Heart right ventricle (tissue), 16 donors: ENCODE measurements at regions not wholly inside any gene's neighbourhood (a gene's known extent, or its start where the extent isn't known, plus 50 kb on each side); places are given as distances from the start of the nearest gene placed in this dataset.
"Not testable (repeated sequence)": the region's sequence is repeated elsewhere in the genome, so short reads cannot be mapped to it uniquely, and the experiment has no call there.

Source experiments
- ATAC-seq, 8 donors: fragments of 200-7000 bp; cut with Tn5 transposase; one replicate each; pipeline ENCODE4 v1.9.1; 2020; ENCODE audit warnings: mild to moderate bottlenecking in 8 of 8, moderate library complexity in 8 of 8, moderate number of reproducible peaks in 1 of 8
- DNase-seq, 2 donors: peaks; one replicate each; pipeline ENCODE4 v3.0.0-alpha.2; 2020
- H3K27ac ChIP-seq, 10 donors: fragments of 200-600 bp; sonication (generic) in 2 of 10; one replicate each; pipeline versions ENCODE4 v1.5.0 to v1.8.0; 2020 to 2022; ENCODE audit warnings: mild to moderate bottlenecking in 3 of 10
- H3K27me3 ChIP-seq, 7 donors: fragments of 200-600 bp; one replicate each; pipeline ENCODE4 v1.8.0; 2021 to 2022; ENCODE audit warnings: mild to moderate bottlenecking in 2 of 7
- H3K36me3 ChIP-seq, 9 donors: fragments of 200-600 bp; sonication (generic) in 1 of 9; one replicate each; pipeline versions ENCODE4 v1.5.0 to v1.8.0; 2020 to 2022; ENCODE audit warnings: mild to moderate bottlenecking in 2 of 9
- H3K4me1 ChIP-seq, 9 donors: fragments of 200-600 bp; sonication (generic) in 1 of 9; one replicate each; pipeline versions ENCODE4 v1.5.0 to v1.8.0; 2020 to 2022; ENCODE audit warnings: mild to moderate bottlenecking in 4 of 9
- H3K4me3 ChIP-seq, 10 donors: fragments of 200-600 bp; sonication (generic) in 2 of 10; one replicate each; pipeline versions ENCODE4 v1.5.0 to v1.8.0; 2020 to 2022; ENCODE audit warnings: mild to moderate bottlenecking in 7 of 10, moderate library complexity in 2 of 10
- H3K9me3 ChIP-seq, 11 donors: fragments of 200-600 bp in 10 of 11; sonication (generic) in 2 of 11; one replicate each; pipeline versions ENCODE4 v1.5.0 to v1.8.0; 2013 to 2022; ENCODE audit warnings: mild to moderate bottlenecking in 2 of 11, control low read depth in 1 of 11, moderate library complexity in 1 of 11
- CTCF ChIP-seq, 9 donors: fragments of 200-600 bp; sonication (generic) in 2 of 9; IDR thresholded peaks; one replicate each; pipeline versions ENCODE4 v1.5.0 to v1.8.0; 2021 to 2022; ENCODE audit warnings: antibody characterized with exemption in 9 of 9, mild to moderate bottlenecking in 5 of 9, moderate library complexity in 1 of 9
- WGBS, 2 donors: extraction: QIAGEN DNeasy Blood & Tissue Kit; methylation state at CpG; one replicate each; pipeline ENCODE4 v1.1.7; 2013; ENCODE audit warnings: inconsistent platforms in 1 of 2; 5-methylcytosine and 5-hydroxymethylcytosine counted together
- intact Hi-C, 10 donors: fragments of 100-400 bp; cut with DNase I; formaldehyde crosslinking; loops; one replicate each; pipeline versions ENCODE4 v1.11.1 to v1.14.2; 2022
- donor health status: Arrhythmogenic right ventricular cardiomyopathy.
- donor health status: ischemic (EF 13 %, LVEDD 7.1; RV severe dilation, severe dysfunction).
- donor health status: healthy with polysubstance abuse.
- donor health status: DM: no; HTN: yes; CAD: no.
- donor health status: DM: no; HTN: no; CAD: no.
- donor health status: ischemic (EF 25% LVEDD 6.9; RV normal size, moderate dysfunction).
- donor health status: ischemic (EF 25% LVEDD 5.7; RV mildly dilated, moderate dysfunction).
- donor health status: healthy.
- donor health status: DM: yes; HTN: yes; CAD: no.
- donor health status: Ischemic cardiomyopathy.
- donor health status: ischemic (EF 35%, LVEDD 5.7; RV mildly dilated, moderate dysfunction).
- donor health status: nonischemic (EF 11% LVEDD 7.7; RV severe dilation, severe dysfunction).
- donor health status: DM: yes; HTN: yes; CAD: no.
- donor health status: PGD.
- donor health status: ischemic (EF 29% LVEDD 5.4; RV normal size, mild dysfunction).
- donor health status: nonischemic (EF 23%, LVEDD 6.1; RV moderate dilation, normal function).

DNA sequence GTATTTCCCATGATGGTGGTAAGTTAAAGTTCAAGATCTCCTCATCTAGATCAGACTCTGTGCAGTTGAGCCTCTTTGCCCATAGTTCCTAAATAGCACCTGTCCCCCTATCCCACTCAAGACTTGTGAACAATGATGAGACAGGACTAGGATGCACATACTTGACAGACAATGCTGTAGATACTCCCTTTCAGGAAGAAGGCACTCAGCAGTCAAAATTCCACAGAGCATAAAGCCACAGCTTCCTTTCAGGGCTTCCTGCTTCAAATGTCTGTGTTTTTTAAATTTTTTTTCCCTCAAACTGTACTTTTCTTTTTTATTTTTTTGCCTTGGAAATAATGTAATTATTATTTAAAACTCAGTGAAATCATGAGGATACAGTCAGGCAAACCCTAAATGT is 1305.3 kb downstream of the RPIA start:
- DNase-seq, ATAC-seq, intact Hi-C loops: not testable (repeated sequence)

GRCh38 chr2:90004553-90004952 is 1313.1 kb downstream of the RPIA start:
- intact Hi-C loops, H3K36me3 ChIP-seq, H3K4me1 ChIP-seq, ATAC-seq, H3K9me3 ChIP-seq, H3K27ac ChIP-seq, H3K27me3 ChIP-seq, H3K4me3 ChIP-seq, DNase-seq: not testable (repeated sequence)

More for the DNA sequence above, 1305.3 kb downstream of the RPIA start:
- H3K27ac ChIP-seq, H3K4me3 ChIP-seq, H3K4me1 ChIP-seq, H3K27me3 ChIP-seq, H3K9me3 ChIP-seq, H3K36me3 ChIP-seq: not testable (repeated sequence)

GRCh38 chr2:90010442-90011100 is 1319.1 kb downstream of the RPIA start:
- H3K4me3 ChIP-seq, H3K36me3 ChIP-seq, H3K4me1 ChIP-seq, H3K27ac ChIP-seq, H3K9me3 ChIP-seq, DNase-seq, H3K27me3 ChIP-seq, ATAC-seq, intact Hi-C loops: not testable (repeated sequence)
- WGBS, 2 donors = 43 to 44% methylated on average over 3 of the region's 4 CpGs

GRCh38 chr2:90011101-90011443 is 1319.6 kb downstream of the RPIA start:
- intact Hi-C loops, H3K27ac ChIP-seq, H3K36me3 ChIP-seq, ATAC-seq, DNase-seq, H3K4me3 ChIP-seq, H3K4me1 ChIP-seq, H3K27me3 ChIP-seq, H3K9me3 ChIP-seq: not testable (repeated sequence)

- DNase-seq, H3K4me1 ChIP-seq, H3K9me3 ChIP-seq, intact Hi-C loops, H3K36me3 ChIP-seq, H3K4me3 ChIP-seq, ATAC-seq, H3K27ac ChIP-seq: not testable (repeated sequence)
- 57 to 63% methylated on average over 1 of the region's 1 CpG for WGBS, 2 donors
- peaks cover 0 to 13% (median 0%) of the 10 kb centered on the region in 7 donors for H3K27me3 ChIP-seq
Observed at GRCh38 chr2:90019908-90020307, 1328.4 kb downstream of the RPIA start.

DNA sequence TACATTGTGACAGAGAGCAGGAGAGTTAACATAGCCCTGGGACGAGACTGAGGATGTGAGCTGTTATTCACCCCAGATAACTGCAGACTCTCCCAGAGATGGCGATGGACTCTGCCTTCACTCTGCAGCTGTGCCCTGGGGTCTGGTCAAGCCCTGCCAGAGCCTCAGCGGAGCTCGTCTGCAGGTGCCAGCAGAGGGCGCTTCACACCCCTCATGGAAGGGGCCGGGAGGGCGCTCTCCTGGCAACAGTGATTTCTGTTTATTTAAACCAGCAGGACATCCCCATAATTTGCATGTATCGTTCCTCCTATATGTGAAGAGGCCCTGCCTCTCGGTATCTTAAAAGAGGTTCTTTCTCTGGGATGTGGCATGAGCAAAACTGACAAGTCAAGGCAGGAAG is 1329.8 kb downstream of the RPIA start:
- H3K27me3 ChIP-seq, DNase-seq, ATAC-seq, H3K4me1 ChIP-seq, intact Hi-C loops, H3K36me3 ChIP-seq, H3K4me3 ChIP-seq, H3K9me3 ChIP-seq, H3K27ac ChIP-seq: not testable (repeated sequence)
- TF ChIP-seq CTCF (IDR thresholded peaks at IDR 0.05) = peak in 2 of 9 donors; percentile 24 to 25
- 5 to 12% methylated on average over 4 to 7 of the region's 9 CpGs for WGBS, 2 donors

DNA sequence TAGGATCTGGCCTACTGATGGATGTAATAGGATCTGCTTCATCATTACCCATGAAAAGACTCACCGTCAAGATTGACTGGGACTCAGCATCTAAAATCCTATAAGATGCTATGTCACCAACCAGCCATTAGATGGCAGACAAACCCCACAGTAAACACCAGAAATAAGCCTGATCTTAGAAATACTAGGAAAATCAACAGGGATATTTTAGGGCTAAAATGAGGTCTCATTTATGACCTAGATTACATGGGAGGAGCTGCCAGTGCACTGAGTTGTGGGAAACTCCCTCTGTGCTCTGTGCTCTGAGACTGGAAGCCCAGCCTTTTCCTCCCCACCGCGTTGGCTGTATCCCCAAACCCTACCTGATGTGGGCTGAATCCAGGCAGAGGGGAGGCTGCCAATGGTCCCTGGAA is 1335.8 kb downstream of the RPIA start:
- DNase-seq, H3K4me3 ChIP-seq, intact Hi-C loops, H3K36me3 ChIP-seq, H3K27ac ChIP-seq, H3K9me3 ChIP-seq, H3K4me1 ChIP-seq: not testable (repeated sequence)
- peak in 4 of 8 donors; percentile 29 to 71 (median 51) for ATAC-seq
- WGBS, 2 donors = 35 to 43% methylated on average over 3 of the region's 3 CpGs
- TF ChIP-seq CTCF (IDR thresholded peaks at IDR 0.05) = peak in 8 of 9 donors; percentile 12 to 46 (median 34)
- H3K27me3 ChIP-seq = peaks cover 0 to 15% (median 4%) of the 10 kb centered on the region in 7 donors

GRCh38 chr2:90028381-90029079 is 1337.1 kb downstream of the RPIA start:
- DNase-seq, H3K9me3 ChIP-seq, intact Hi-C loops, H3K36me3 ChIP-seq, H3K27ac ChIP-seq, H3K4me3 ChIP-seq: not testable (repeated sequence)
- Histone ChIP-seq H3K4me1 (peaks cover 0 to 14% (median 0%) of the 10 kb centered on the region in 9 donors), H3K27me3 (peaks cover 0 to 12% (median 3%) of the 10 kb centered on the region in 7 donors)
- ATAC-seq = peak in 3 of 8 donors; percentile 33 to 60 (median 34)
- whole genome bisulfite sequencing, 2 donors = 64 to 68% methylated on average over 8 of the region's 8 CpGs

- H3K9me3 ChIP-seq, H3K36me3 ChIP-seq, DNase-seq, intact Hi-C loops, H3K4me3 ChIP-seq, ATAC-seq, H3K27ac ChIP-seq: not testable (repeated sequence)
- H3K27me3 ChIP-seq = peaks cover 0 to 12% (median 3%) of the 10 kb centered on the region in 7 donors
- WGBS, 2 donors = 77 to 86% methylated on average over 1 of the region's 1 CpG
- H3K4me1 ChIP-seq = peaks cover 0 to 14% (median 0%) of the 10 kb centered on the region in 9 donors
Observed at GRCh38 chr2:90029080-90029428, 1337.6 kb downstream of the RPIA start.
